ENCODE measurements at regions not wholly inside any gene's neighbourhood (a gene's known extent, or its start where the extent isn't known, plus 50 kb on each side); places are given as distances from the start of the nearest gene placed in this dataset.

- DNase-seq, result no peak
Observed at GRCh38 chr1:115577513-115577912, 64.3 kb upstream of the VANGL1 start.

- DNase-seq, result no peak
Observed at GRCh38 chr1:115575661-115576060, 66.1 kb upstream of the VANGL1 start.

- DNase-seq, result no peak
Observed at GRCh38 chr1:115572710-115573109, 69.1 kb upstream of the VANGL1 start.

GRCh38 chr1:115567431-115567830 is 74.3 kb upstream of the VANGL1 start:
- DNase-seq, result no peak

GRCh38 chr1:115565791-115566190 is 76.0 kb upstream of the VANGL1 start:
- DNase-seq, result no peak

- DNase-seq, result no peak
Observed at GRCh38 chr1:115565353-115565752, 76.4 kb upstream of the VANGL1 start.

- no peak for DNase-seq
Observed at GRCh38 chr1:115564201-115564600, 77.6 kb upstream of the VANGL1 start.

- no peak for DNase-seq
Observed at GRCh38 chr1:115560027-115560426, 81.7 kb upstream of the VANGL1 start.

GRCh38 chr1:115558275-115558674 is 83.5 kb upstream of the VANGL1 start:
- DNase-seq, result no peak

GRCh38 chr1:115557715-115558114 is 84.1 kb upstream of the VANGL1 start:
- no peak for DNase-seq

- DNase-seq, result no peak
Observed at GRCh38 chr1:115556236-115556635, 85.5 kb upstream of the VANGL1 start.

- no peak for DNase-seq
Observed at GRCh38 chr1:115555446-115555845, 86.3 kb upstream of the VANGL1 start.

GRCh38 chr1:115547696-115548095 is 94.1 kb upstream of the VANGL1 start:
- no peak for DNase-seq

- DNase-seq, result no peak
Observed at GRCh38 chr1:115546846-115547245, 94.9 kb upstream of the VANGL1 start.

GRCh38 chr1:115545791-115546733 is 95.7 kb upstream of the VANGL1 start:
- DNase-seq, result peak in 1 of 2 experiments; percentile 26

GRCh38 chr1:115545096-115545720 is 96.6 kb upstream of the VANGL1 start:
- DNase-seq, result no peak

GRCh38 chr1:115544131-115544530 is 97.6 kb upstream of the VANGL1 start:
- DNase-seq, result no peak

- DNase-seq, result no peak
Observed at GRCh38 chr1:115543247-115543646, 98.5 kb upstream of the VANGL1 start.

GRCh38 chr1:115539736-115540135 is 102.0 kb upstream of the VANGL1 start:
- no peak for DNase-seq

GRCh38 chr1:115539061-115539460 is 102.7 kb upstream of the VANGL1 start:
- DNase-seq, result no peak

GRCh38 chr1:115538579-115538978 is 103.2 kb upstream of the VANGL1 start:
- no peak for DNase-seq

GRCh38 chr1:115537415-115537814 is 104.4 kb upstream of the VANGL1 start:
- DNase-seq, result no peak

- DNase-seq, result no peak
Observed at GRCh38 chr1:115536279-115536816, 105.4 kb upstream of the VANGL1 start.

GRCh38 chr1:115534106-115534505 is 107.7 kb upstream of the VANGL1 start:
- DNase-seq, result no peak

Data from Kasumi-1 (cell line).